ENCODE measurements at regions not wholly inside any gene's neighbourhood (a gene's known extent, or its start where the extent isn't known, plus 50 kb on each side); places are given as distances from the start of the nearest gene placed in this dataset.

- TF ChIP-seq, protein P1, sequence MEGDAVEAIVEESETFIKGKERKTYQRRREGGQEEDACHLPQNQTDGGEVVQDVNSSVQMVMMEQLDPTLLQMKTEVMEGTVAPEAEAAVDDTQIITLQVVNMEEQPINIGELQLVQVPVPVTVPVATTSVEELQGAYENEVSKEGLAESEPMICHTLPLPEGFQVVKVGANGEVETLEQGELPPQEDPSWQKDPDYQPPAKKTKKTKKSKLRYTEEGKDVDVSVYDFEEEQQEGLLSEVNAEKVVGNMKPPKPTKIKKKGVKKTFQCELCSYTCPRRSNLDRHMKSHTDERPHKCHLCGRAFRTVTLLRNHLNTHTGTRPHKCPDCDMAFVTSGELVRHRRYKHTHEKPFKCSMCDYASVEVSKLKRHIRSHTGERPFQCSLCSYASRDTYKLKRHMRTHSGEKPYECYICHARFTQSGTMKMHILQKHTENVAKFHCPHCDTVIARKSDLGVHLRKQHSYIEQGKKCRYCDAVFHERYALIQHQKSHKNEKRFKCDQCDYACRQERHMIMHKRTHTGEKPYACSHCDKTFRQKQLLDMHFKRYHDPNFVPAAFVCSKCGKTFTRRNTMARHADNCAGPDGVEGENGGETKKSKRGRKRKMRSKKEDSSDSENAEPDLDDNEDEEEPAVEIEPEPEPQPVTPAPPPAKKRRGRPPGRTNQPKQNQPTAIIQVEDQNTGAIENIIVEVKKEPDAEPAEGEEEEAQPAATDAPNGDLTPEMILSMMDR (IDR thresholded peaks at IDR 0.05; ENCODE audit: low read length): no peak
- TF ChIP-seq EZH2 (optimal IDR thresholded peaks at IDR 0.05; ENCODE audit: low read depth, low read length): no peak
- TF ChIP-seq EZH2phosphoT487 (IDR thresholded peaks at IDR 0.05; ENCODE audit: low read length): no peak
Measured at GRCh38 chr12:59374783-59375182, 221.0 kb upstream of the SLC16A7 start.

Measured in MM.1S (cell line).